Fibroblast of lung (primary cell): ENCODE measurements at regions not wholly inside any gene's neighbourhood (a gene's known extent, or its start where the extent isn't known, plus 50 kb on each side); places are given as distances from the start of the nearest gene placed in this dataset.
A peak's percentile ranks its signal among the peaks of the same experiment; 100 is the strongest.

Experiments used
- DNase-seq, 2 donors: peaks; one replicate each; pipeline versions ENCODE4 v3.0.0 to v3.0.0-alpha.2; 2010; ENCODE audit warnings: low read depth in 2 of 2
- H2AFZ ChIP-seq: 2 replicates; pipeline ENCODE4 v1.5.1; 2012; ENCODE audit warnings: low read length, control low read depth, inconsistent platforms
- H3K27ac ChIP-seq: 2 replicates; pipeline ENCODE4 v1.5.1; 2011; ENCODE audit warnings: low read length, control low read depth; ENCODE audit not compliant: insufficient read depth
- H3K27me3 ChIP-seq: 2 replicates; pipeline ENCODE4 v1.5.1; 2011; ENCODE audit warnings: mild to moderate bottlenecking, low read length; ENCODE audit not compliant: control insufficient read depth, insufficient read depth
- H3K36me3 ChIP-seq: 2 replicates; pipeline ENCODE4 v1.5.1; 2011; ENCODE audit warnings: low read length; ENCODE audit not compliant: control insufficient read depth, insufficient read depth
- H3K4me1 ChIP-seq: 2 replicates; pipeline ENCODE4 v1.5.1; 2011; ENCODE audit warnings: low read length; ENCODE audit not compliant: control insufficient read depth, insufficient read depth; ENCODE audit errors: extremely low read depth
- H3K4me2 ChIP-seq: 2 replicates; pipeline ENCODE4 v1.5.1; 2011; ENCODE audit warnings: low read length, control low read depth; ENCODE audit not compliant: insufficient read depth; ENCODE audit errors: extremely low read depth
- H3K4me3 ChIP-seq, 4 experiments: fragments of 200-600 bp in 1 of 4; sonication (generic) in 1 of 4; replicated peaks in 1 of 4; 2 replicates each; pipeline ENCODE4 v1.5.1; 2011 to 2016; ENCODE audit warnings: low read length in 4 of 4, low read depth in 3 of 4, mild to moderate bottlenecking in 3 of 4, control low read depth in 2 of 4, inconsistent platforms in 1 of 4, mixed read lengths in 1 of 4; ENCODE audit not compliant: insufficient read depth in 1 of 4; ENCODE audit errors: control extremely low read depth in 1 of 4
- H3K79me2 ChIP-seq: 2 replicates; pipeline ENCODE4 v1.5.1; 2012; ENCODE audit warnings: mild to moderate bottlenecking, low read length, inconsistent platforms; ENCODE audit not compliant: control insufficient read depth, insufficient read depth
- H3K9ac ChIP-seq: 2 replicates; pipeline ENCODE4 v1.5.1; 2011; ENCODE audit warnings: mild to moderate bottlenecking, low read length, control low read depth; ENCODE audit not compliant: insufficient read depth
- H3K9me3 ChIP-seq: 2 replicates; pipeline ENCODE4 v1.5.1; 2012; ENCODE audit warnings: low read depth, low read length; ENCODE audit not compliant: control insufficient read depth, insufficient read depth
- H4K20me1 ChIP-seq: 2 replicates; pipeline ENCODE4 v1.5.1; 2011; ENCODE audit warnings: low read length; ENCODE audit not compliant: control insufficient read depth, insufficient read depth; ENCODE audit errors: extremely low read depth
- CTCF ChIP-seq, 2 donors: IDR thresholded peaks in 1 of 2; conservative IDR thresholded peaks in 1 of 2; 1 replicate in 1 of 2; 2 replicates in 1 of 2; pipeline ENCODE4 v1.5.1; 2011 to 2012; ENCODE audit warnings: low read length in 2 of 2, control low read depth in 1 of 2, inconsistent platforms in 1 of 2, low read depth in 1 of 2, mild to moderate bottlenecking in 1 of 2
- EZH2 ChIP-seq: IDR thresholded peaks from 2 replicates; pipeline ENCODE4 v1.5.1; 2012; ENCODE audit warnings: low read length, control low read depth, mild to moderate bottlenecking; ENCODE audit errors: missing control alignments

GRCh38 chr1:199243423-199244061 is 604.7 kb downstream of the PTPRC start:
- Histone ChIP-seq H3K27me3 (no peaks in the 10 kb centered on the region), H3K79me2 (no peaks in the 10 kb centered on the region), H2AFZ (no peak overlapping the region), H4K20me1 (no peaks in the 10 kb centered on the region), H3K4me1 (no peaks in the 10 kb centered on the region), H3K4me3 (no peak overlapping the region), H3K4me2 (no peak overlapping the region), H3K9me3 (no peaks in the 10 kb centered on the region), H3K9ac (no peak overlapping the region), H3K36me3 (no peaks in the 10 kb centered on the region), H3K27ac (no peak overlapping the region)
- DNase-seq: peak; percentile 4 to 39
- TF ChIP-seq EZH2: no peak
- peak; percentile 44 to 70 for TF ChIP-seq CTCF (conservative IDR thresholded peaks at IDR 0.05 in 1 of 2, IDR thresholded peaks at IDR 0.05 in 1 of 2; ENCODE audit: low read depth in 1 of 2, low read length in 2 of 2)

DNA sequence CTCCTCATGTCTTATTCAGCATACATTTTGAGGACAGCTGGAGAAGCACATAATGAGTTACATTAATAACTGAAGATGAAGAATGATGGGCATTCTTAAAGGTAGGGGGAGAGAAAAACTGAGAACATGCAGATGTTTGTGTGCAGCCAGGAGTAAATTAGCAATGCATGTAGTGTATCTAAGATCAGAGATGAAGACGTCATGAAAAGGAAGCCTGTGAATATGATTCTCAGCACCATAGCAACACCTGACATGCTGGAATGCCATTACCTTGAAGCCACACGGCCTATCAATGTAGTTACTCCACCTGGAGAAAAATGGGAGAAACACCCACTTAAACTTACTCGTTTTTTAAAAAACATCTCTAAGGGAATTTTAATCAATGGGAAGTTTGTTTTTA is 607.1 kb downstream of the PTPRC start:
- H3K4me3 ChIP-seq: no peak overlapping the region

DNA sequence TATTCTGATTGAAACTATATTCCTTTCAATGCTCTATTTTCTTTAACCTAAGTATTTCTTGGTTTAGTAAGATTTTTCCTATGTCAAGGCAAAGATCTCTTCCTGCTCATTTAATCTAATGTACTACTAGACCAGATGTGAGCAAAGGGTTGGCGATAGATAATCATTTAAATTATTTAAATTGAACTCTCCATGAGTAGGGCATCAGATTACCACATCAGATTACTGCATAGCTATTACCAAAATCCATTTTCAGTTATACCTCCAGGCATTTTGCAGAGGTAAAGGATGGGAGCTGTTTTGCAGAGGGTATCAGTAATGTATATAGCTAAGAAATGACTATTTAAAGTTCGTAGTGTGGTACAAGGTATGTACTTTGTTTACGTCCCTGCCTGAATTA is 607.9 kb downstream of the PTPRC start:
- Histone ChIP-seq H3K27me3 (no peaks in the 10 kb centered on the region), H2AFZ (no peak overlapping the region), H3K4me2 (no peak overlapping the region), H3K4me3 (no peak overlapping the region), H3K4me1 (no peaks in the 10 kb centered on the region), H3K27ac (no peak overlapping the region), H4K20me1 (no peaks in the 10 kb centered on the region), H3K36me3 (no peaks in the 10 kb centered on the region), H3K9ac (no peak overlapping the region), H3K9me3 (no peaks in the 10 kb centered on the region), H3K79me2 (no peaks in the 10 kb centered on the region)
- DNase-seq: no peak
- no peak for TF ChIP-seq EZH2
- TF ChIP-seq CTCF (conservative IDR thresholded peaks at IDR 0.05 in 1 of 2, IDR thresholded peaks at IDR 0.05 in 1 of 2; ENCODE audit: low read depth in 1 of 2, low read length in 2 of 2): no peak

More for the DNA sequence above, 607.1 kb downstream of the PTPRC start:
- H2AFZ ChIP-seq: no peak overlapping the region
- H3K9me3 ChIP-seq: no peaks in the 10 kb centered on the region
- no peak for TF ChIP-seq EZH2
- TF ChIP-seq CTCF (conservative IDR thresholded peaks at IDR 0.05 in 1 of 2, IDR thresholded peaks at IDR 0.05 in 1 of 2; ENCODE audit: low read depth in 1 of 2, low read length in 2 of 2): no peak
- no peaks in the 10 kb centered on the region for H4K20me1 ChIP-seq
- H3K4me2 ChIP-seq: no peak overlapping the region
- no peaks in the 10 kb centered on the region for H3K79me2 ChIP-seq
- no peaks in the 10 kb centered on the region for H3K27me3 ChIP-seq
- no peak overlapping the region for H3K9ac ChIP-seq
- no peaks in the 10 kb centered on the region for H3K36me3 ChIP-seq
- no peak for DNase-seq
- H3K4me1 ChIP-seq: no peaks in the 10 kb centered on the region
- no peak overlapping the region for H3K27ac ChIP-seq
